Kidney (tissue), 13 donors: ENCODE measurements at regions not wholly inside any gene's neighbourhood (a gene's known extent, or its start where the extent isn't known, plus 50 kb on each side); places are given as distances from the start of the nearest gene placed in this dataset.

Source experiments
- DNase-seq, 5 donors: peaks; one replicate each; pipeline ENCODE4 v3.0.0-alpha.2; 2013 to 2020
- FAIRE-seq: peaks from 2 replicates; lab custom pipeline; 2012; peaks lifted over from hg19 to GRCh38; lab: Jason Lieb, UNC
- H3K27ac ChIP-seq, 2 donors: one replicate each; pipeline ENCODE4 v1.7.0; 2013; ENCODE audit warnings: low read depth in 2 of 2, low read length in 2 of 2, inconsistent platforms in 1 of 2
- H3K27me3 ChIP-seq: one replicate; pipeline ENCODE4 v1.7.1; 2013; ENCODE audit warnings: low read length, inconsistent platforms; ENCODE audit not compliant: control insufficient read depth, insufficient read depth
- H3K36me3 ChIP-seq, 3 donors: one replicate each; pipeline versions ENCODE4 v1.7.0 to v1.7.1; 2013; ENCODE audit warnings: low read length in 3 of 3, control low read depth in 1 of 3, inconsistent platforms in 1 of 3; ENCODE audit not compliant: insufficient read depth in 3 of 3, control insufficient read depth in 2 of 3
- H3K4me1 ChIP-seq, 3 donors: one replicate each; pipeline versions ENCODE4 v1.7.0 to v1.7.1; 2013; ENCODE audit warnings: low read length in 3 of 3, inconsistent platforms in 1 of 3, low read depth in 1 of 3; ENCODE audit not compliant: control insufficient read depth in 2 of 3, insufficient read depth in 2 of 3
- H3K4me3 ChIP-seq, 3 donors: one replicate each; pipeline versions ENCODE4 v1.7.0 to v1.8.1; 2013; ENCODE audit warnings: low read length in 3 of 3, control low read depth in 1 of 3, inconsistent platforms in 1 of 3
- H3K9ac ChIP-seq, 3 donors: one replicate each; pipeline versions ENCODE4 v1.7.0 to v1.7.1; 2013; ENCODE audit warnings: low read length in 3 of 3, control low read depth in 1 of 3, inconsistent platforms in 1 of 3
- H3K9me3 ChIP-seq, 3 donors: one replicate each; pipeline versions ENCODE4 v1.7.0 to v1.7.1; 2013; ENCODE audit warnings: low read length in 3 of 3, control low read depth in 1 of 3, inconsistent platforms in 1 of 3; ENCODE audit not compliant: control insufficient read depth in 2 of 3, insufficient read depth in 1 of 3
- CTCF ChIP-seq: IDR thresholded peaks from 3 replicates; pipeline ENCODE4 v1.5.1; 2012; ENCODE audit warnings: mild to moderate bottlenecking, moderate library complexity, borderline replicate concordance; ENCODE audit not compliant: insufficient read depth; ENCODE audit errors: extremely low read depth
- intact Hi-C: fragments of 100-400 bp; cut with DNase I; formaldehyde crosslinking; loops from one replicate; pipeline ENCODE4 v1.11.1; 2022
- donor health status: control.
- donor health status: control.
- donor health status: control.
- donor health status: control.
- donor health status: control.
- donor health status: DM: yes; HTN: yes; CAD: no.
- donor health status: Normal renal cell carcinoma (clear cell type).

DNA sequence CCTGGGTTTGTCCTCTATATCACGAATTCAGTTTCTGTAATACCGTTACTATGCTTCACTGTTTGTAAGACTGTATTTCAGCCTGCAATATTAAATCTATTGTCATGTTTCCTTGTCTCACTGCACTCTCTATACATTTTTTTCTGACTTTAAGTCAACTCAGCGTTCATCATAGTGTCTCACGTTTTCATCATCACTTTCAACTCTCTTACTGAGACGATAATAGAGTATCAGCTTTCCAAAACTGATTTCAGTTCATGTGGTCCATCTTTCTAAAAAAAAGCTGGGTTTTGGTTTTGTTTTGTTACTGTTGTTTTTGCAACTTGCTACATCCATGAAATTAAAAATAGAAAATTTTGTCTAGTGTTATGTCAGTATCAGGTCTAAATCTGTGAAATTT is 147.7 kb downstream of the TMEM47 start:
- no peaks in the 10 kb centered on the region for H3K36me3 ChIP-seq
- H3K27ac ChIP-seq = no peak overlapping the region
- H3K4me1 ChIP-seq = no peaks in the 10 kb centered on the region
- TF ChIP-seq CTCF = no peak
- no peaks in the 10 kb centered on the region for H3K27me3 ChIP-seq
- DNase-seq = no peak
- H3K4me3 ChIP-seq = no peak overlapping the region
- H3K9ac ChIP-seq = no peak overlapping the region
- intact Hi-C loops = no loop called here
- no peaks in the 10 kb centered on the region for H3K9me3 ChIP-seq
- no peak for FAIRE-seq

GRCh38 chrX:34503119-34503518 is 154.0 kb downstream of the TMEM47 start:
- H3K36me3 ChIP-seq = no peaks in the 10 kb centered on the region
- no peaks in the 10 kb centered on the region for H3K4me1 ChIP-seq
- intact Hi-C loops = no loop called here
- H3K27ac ChIP-seq = no peak overlapping the region
- H3K27me3 ChIP-seq = no peaks in the 10 kb centered on the region
- no peak for DNase-seq
- no peak for TF ChIP-seq CTCF
- H3K9me3 ChIP-seq = no peaks in the 10 kb centered on the region
- no peak for FAIRE-seq
- no peak overlapping the region for H3K4me3 ChIP-seq
- H3K9ac ChIP-seq = no peak overlapping the region

GRCh38 chrX:34493086-34493485 is 164.0 kb downstream of the TMEM47 start:
- Histone ChIP-seq H3K9me3 (no peaks in the 10 kb centered on the region), H3K27me3 (no peaks in the 10 kb centered on the region), H3K4me1 (no peaks in the 10 kb centered on the region), H3K36me3 (no peaks in the 10 kb centered on the region), H3K27ac (no peak overlapping the region), H3K4me3 (no peak overlapping the region), H3K9ac (no peak overlapping the region)
- FAIRE-seq (no peak), DNase-seq (no peak)
- intact Hi-C loops = no loop called here
- no peak for TF ChIP-seq CTCF

GRCh38 chrX:34491126-34491525 is 166.0 kb downstream of the TMEM47 start:
- no peak overlapping the region for H3K27ac ChIP-seq
- DNase-seq (no peak), FAIRE-seq (no peak)
- H3K4me1 ChIP-seq = no peaks in the 10 kb centered on the region
- intact Hi-C loops = no loop called here
- no peaks in the 10 kb centered on the region for H3K36me3 ChIP-seq
- H3K4me3 ChIP-seq = no peak overlapping the region
- H3K9me3 ChIP-seq = no peaks in the 10 kb centered on the region
- no peak for TF ChIP-seq CTCF
- no peaks in the 10 kb centered on the region for H3K27me3 ChIP-seq
- no peak overlapping the region for H3K9ac ChIP-seq
